GM12892 (cell line): ENCODE measurements at regions not wholly inside any gene's neighbourhood (a gene's known extent, or its start where the extent isn't known, plus 50 kb on each side); places are given as distances from the start of the nearest gene placed in this dataset.
"Not testable (repeated sequence)": the region's sequence is repeated elsewhere in the genome, so short reads cannot be mapped to it uniquely, and the experiment has no call there.

Experiments
- DNase-seq: peaks from one replicate; pipeline ENCODE4 v3.0.0; 2011; ENCODE audit not compliant: insufficient read length
- FAIRE-seq: peaks from 2 replicates; lab custom pipeline; 2011; peaks lifted over from hg19 to GRCh38; lab: Jason Lieb, UNC
- POLR2A ChIP-seq: IDR thresholded peaks from 2 replicates; pipeline ENCODE4 v1.6.1; 2011; ENCODE audit warnings: low read depth, low read length, control low read depth
- POLR2AphosphoS5 ChIP-seq: IDR thresholded peaks from 2 replicates; pipeline ENCODE4 v1.6.1; 2011; ENCODE audit warnings: low read depth, low read length, control low read depth
- TAF1 ChIP-seq: IDR thresholded peaks from 2 replicates; pipeline ENCODE4 v1.6.1; 2011; ENCODE audit warnings: low read depth, mild to moderate bottlenecking, control low read depth, low read length, borderline replicate concordance

DNA sequence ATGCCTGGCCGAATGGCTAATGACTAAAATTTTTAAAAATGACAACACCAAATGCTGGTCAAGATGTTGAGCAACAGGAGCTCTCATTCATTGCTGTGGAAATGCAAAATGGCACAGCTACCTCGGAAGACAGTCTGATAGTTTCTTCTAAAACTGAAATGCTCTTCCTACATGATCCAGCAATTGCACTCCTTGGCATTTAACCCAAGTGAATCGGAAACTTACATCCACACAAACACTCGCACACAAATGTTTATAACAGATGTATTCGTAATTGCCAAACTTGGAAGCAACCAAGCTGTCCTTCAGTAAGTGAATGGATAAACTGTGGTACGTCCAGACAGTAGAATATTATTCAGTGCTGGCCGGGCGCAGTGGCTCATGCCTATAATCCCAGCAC, 56.4 kb upstream of the NCOA3 start:
- no peak for TF ChIP-seq POLR2A
- DNase-seq (no peak), FAIRE-seq (no peak)

DNA sequence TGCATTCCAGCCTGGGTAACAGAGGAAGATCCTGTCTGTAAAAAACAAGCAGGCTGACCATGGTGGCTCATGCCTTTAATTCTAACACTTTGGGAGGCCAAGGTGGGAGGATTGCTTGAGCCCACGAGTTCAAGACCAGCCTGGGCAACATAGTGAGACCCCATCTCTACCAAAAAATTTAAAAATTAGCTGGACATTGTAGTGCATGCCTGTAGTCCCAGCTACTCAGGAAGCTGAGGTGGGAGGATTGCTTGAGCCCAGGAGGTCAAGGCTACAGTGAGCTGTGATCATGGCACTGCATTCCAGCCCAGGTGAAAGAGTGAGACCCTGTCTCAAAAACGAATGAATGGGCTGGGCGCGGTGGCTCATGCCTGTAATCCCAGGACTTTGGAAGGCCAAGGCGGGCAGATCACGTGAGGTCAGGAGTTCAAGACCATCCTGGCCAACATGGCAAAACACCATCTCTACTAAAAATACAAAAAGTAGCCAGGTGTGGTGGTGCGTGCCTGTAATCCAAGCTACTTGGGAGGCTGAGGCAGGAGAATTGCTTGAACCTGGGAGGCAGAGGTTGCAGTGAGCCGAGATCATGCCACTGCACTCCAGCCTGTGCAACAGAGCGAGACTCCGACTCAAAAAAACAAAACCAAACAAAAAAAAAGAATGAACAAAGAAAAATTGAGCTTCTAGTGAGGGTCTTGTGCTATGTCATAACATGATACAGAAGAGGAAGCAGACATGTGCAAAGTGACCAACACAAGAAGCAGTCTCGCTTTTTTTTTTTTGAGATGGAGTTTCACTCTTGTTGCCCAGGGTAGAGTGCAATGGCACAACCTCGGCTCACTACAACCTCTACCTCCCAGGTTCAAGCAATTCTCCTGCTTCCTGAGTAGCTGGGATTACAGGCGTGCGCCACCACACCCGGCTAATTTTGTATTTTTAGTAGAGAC, 54.1 kb upstream of the NCOA3 start:
- FAIRE-seq, DNase-seq: not testable (repeated sequence)

DNA sequence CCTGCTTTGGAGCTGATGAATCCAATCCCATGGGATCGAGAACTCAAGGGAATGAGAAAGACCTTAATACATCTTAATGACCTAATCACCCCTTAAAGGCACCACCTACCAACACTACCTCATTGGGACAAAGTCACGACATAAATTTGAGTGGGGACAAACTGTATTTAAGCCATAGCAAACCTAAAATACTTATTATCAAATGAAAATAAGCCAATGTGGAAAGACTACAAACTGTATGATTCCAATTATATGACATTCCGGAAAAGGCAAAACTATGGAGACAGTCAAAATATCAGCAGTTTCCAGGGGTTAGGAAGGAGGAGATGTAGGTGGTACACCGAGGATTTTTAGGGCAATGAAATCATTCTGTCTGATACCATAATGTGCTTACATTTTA, 53.3 kb upstream of the NCOA3 start:
- no peak for FAIRE-seq
- DNase-seq, result no peak
- TF ChIP-seq POLR2AphosphoS5 (no peak), TAF1 (no peak)

DNA sequence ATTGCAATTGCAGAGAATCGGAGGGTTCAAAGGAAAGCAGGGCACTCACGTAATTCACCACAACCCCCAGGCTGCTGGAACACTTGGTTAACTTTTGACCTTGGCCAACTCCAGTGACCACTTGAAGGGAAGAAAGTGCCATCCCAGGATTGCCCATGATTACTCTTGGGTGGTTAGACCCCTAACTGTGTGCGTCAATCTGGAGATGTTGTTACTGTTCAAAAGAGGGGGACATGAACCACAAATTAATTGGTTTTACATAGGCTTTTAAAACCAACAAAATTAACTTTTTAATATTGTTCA, 50.1 kb upstream of the NCOA3 start:
- TF ChIP-seq POLR2A (no peak), TAF1 (no peak), POLR2AphosphoS5 (no peak)
- DNase-seq, result no peak
- FAIRE-seq, result no peak
